SK-N-SH treated with all-trans-retinoic acid at 6 μM for 48 hours (cell line): ENCODE measurements at regions not wholly inside any gene's neighbourhood (a gene's known extent, or its start where the extent isn't known, plus 50 kb on each side); places are given as distances from the start of the nearest gene placed in this dataset.

Experiments
- CSRNP3 ChIP-seq: fragments of 250-450 bp; sonication (Bioruptor Pico); IDR thresholded peaks from 2 replicates; pipeline ENCODE4 v1.5.1; 2021; ENCODE audit warnings: mild to moderate bottlenecking, moderate library complexity
- RARB ChIP-seq: fragments of 250-450 bp; sonication (Bioruptor Pico); IDR thresholded peaks from 2 replicates; pipeline ENCODE4 v1.8.0; 2021; ENCODE audit warnings: mild to moderate bottlenecking, moderate library complexity
- TF ChIP-seq, protein P1 (sequence below): fragments of 250-450 bp; sonication (Bioruptor Pico); IDR thresholded peaks from 2 replicates; pipeline ENCODE4 v1.8.0; 2020; ENCODE audit warnings: mild to moderate bottlenecking, moderate library complexity, borderline replicate concordance

DNA sequence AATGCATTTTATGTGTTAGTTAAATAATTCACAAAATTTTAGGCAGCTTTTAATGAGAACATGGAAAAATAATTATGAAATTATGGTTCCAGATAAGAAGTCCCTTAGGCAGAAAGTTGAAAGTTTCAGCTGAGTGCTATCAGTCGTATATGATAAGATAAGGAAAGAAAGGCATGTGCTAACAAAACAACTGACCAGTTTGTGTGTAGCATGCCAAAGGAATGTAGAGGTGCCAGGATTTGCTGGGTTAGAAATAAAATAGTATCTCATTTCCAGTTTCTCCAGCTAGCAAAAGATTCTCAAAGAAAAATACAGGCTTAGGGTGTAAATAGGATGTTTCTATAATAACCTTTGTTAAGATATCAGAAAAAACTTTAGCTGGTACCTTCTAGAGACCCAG, 1044.5 kb upstream of the CDH8 start:
- TF ChIP-seq, protein P1, sequence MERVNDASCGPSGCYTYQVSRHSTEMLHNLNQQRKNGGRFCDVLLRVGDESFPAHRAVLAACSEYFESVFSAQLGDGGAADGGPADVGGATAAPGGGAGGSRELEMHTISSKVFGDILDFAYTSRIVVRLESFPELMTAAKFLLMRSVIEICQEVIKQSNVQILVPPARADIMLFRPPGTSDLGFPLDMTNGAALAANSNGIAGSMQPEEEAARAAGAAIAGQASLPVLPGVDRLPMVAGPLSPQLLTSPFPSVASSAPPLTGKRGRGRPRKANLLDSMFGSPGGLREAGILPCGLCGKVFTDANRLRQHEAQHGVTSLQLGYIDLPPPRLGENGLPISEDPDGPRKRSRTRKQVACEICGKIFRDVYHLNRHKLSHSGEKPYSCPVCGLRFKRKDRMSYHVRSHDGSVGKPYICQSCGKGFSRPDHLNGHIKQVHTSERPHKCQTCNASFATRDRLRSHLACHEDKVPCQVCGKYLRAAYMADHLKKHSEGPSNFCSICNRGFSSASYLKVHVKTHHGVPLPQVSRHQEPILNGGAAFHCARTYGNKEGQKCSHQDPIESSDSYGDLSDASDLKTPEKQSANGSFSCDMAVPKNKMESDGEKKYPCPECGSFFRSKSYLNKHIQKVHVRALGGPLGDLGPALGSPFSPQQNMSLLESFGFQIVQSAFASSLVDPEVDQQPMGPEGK (CRISPR knock-in tag), result no peak
- TF ChIP-seq CSRNP3 (CRISPR knock-in tag), result no peak
- TF ChIP-seq RARB, result no peak
